HL-60 (cell line): ENCODE measurements at regions not wholly inside any gene's neighbourhood (a gene's known extent, or its start where the extent isn't known, plus 50 kb on each side); places are given as distances from the start of the nearest gene placed in this dataset.

Experiments used
- CTCF ChIP-seq: IDR thresholded peaks from one replicate; pipeline ENCODE4 v1.5.1; 2011; ENCODE audit warnings: low read length, control low read depth, inconsistent platforms; ENCODE audit not compliant: insufficient read depth
- REST ChIP-seq: IDR thresholded peaks from 2 replicates; pipeline ENCODE4 v1.6.1; 2012; ENCODE audit warnings: low read depth; ENCODE audit not compliant: insufficient replicate concordance

- TF ChIP-seq CTCF (no peak), REST (no peak)
Observed at GRCh38 chr10:89073719-89074118, 83.1 kb downstream of the FAS start.
